ENCODE measurements at regions not wholly inside any gene's neighbourhood (a gene's known extent, or its start where the extent isn't known, plus 50 kb on each side); places are given as distances from the start of the nearest gene placed in this dataset.
"Not testable (repeated sequence)": the region's sequence is repeated elsewhere in the genome, so short reads cannot be mapped to it uniquely, and the experiment has no call there.

DNA sequence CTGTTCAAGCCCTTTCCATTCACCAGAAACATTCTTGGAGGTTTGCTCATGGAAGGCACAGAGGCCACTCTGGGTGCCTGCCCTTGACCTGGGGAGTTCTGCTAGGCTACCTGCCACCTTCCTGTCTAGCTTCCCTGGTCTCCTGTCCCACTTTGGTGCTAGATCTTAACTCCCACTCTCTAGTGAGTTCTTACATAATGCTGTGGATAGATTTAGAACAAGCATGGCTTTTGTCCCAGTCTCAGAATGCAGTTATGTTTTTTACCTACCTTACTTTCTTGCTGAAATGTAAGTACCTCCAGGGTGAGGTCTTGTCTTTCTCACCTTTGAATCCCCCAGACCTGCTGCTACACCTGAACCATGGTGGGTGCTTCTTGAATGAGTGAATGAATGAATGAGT is 1252.3 kb downstream of the TYW1 start:
- DNase-seq (ENCODE audit: low read depth in 4 of 4, low spot score in 3 of 4) = no peak

DNA sequence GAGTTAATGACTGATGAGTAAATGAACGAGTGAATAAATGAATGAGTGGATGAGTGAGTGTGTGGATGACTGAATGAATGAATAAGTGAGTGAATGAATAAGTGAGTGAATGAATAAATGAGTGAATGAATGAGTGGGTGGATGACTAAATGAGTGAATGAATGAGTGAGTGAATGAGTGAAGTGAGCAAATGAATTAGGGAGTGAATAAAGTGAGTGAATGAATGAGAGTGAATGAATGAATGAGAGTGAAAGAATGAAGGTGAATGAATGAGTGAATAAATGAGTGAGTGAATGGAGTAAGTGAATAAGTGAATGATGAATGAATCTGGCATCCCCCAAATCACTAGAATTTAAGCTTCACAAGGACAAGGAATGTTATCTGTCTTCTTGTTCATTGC is 1253.0 kb downstream of the TYW1 start:
- no peak for DNase-seq (ENCODE audit: low read depth in 4 of 4, low spot score in 3 of 4)

DNA sequence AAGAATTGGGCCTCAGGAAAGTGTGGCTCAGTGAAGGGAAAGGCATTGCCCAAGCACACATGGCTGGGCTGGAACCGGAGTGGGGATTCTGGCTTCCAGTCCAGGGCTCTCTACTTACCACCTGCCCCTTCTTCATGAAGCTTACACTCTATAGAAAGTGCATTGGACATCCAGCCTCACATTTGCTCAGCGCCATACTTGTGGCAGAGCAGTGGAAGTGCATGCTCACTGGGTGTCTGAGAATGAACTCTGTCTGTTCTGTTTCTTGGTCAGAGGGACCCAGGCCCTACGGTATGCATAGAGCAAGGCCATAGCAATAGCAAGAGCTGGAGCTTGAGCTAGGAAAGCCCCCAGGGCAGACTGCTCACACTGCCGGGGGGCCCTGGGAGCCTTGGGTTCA is 1253.5 kb downstream of the TYW1 start:
- DNase-seq (ENCODE audit: low read depth in 4 of 4, low spot score in 3 of 4) = no peak

DNA sequence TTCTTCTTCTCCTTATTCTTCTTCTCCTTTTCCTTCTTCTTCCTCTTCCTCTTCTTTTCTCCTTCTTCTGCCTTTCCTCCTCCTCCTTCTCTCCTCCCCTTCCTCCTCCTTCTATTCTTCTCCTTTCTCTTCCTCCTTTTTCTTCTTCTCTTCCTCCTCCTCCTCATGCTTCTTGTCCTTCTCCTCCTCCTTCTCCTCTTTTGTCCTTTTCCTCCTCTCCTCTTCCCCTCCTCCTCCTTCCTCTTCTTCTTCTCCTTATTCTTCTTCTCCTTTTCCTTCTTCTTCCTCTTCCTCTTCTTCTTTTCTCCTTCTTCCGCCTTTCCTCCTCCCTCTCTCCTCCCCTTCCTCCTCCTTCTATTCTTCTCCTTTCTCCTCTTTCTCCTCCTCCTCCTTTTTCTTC is 1258.2 kb downstream of the TYW1 start:
- DNase-seq (ENCODE audit: low read depth in 4 of 4, low spot score in 3 of 4) = not testable (repeated sequence)

DNA sequence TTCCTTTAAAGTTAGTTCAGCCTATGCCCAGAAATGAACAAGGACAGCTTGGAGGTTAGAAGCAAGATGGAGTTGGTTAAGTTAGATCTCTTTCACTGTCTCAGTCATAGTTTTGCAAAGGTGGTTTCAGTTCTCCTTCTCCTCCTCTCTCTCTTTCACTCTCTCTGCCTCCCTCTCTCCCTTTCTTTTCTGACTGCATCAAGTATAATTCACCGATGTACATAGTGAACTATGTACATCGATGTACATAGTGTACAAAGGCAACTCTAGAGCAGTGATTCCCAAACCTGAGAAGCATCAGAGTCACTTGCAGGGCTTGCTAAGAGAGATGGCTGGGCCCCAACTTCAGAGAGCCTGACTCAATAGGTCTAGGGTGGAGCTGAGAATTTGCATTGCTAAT is 1259.7 kb downstream of the TYW1 start:
- DNase-seq (ENCODE audit: low read depth in 4 of 4, low spot score in 3 of 4) = no peak

DNA sequence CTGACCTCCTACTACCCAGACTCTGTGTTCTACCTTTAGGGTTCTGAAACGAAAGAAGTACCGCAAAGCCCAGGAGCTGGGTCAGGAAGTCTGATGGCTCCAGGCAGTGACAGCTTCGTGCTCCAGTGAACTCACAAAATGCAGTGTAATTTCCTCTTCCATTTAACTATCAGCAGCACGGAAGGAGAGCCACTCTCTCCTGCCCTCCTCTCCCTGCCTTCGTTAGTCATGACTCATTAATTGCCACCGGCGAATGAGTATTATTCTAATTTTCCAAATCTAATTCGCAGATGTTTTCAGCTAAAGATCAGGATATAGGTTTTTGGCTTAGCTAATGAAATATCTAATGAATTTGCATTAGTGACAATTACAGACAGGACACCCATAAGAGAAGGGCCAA is 1262.0 kb downstream of the TYW1 start:
- DNase-seq (ENCODE audit: low read depth in 4 of 4, low spot score in 3 of 4) = peak in 1 of 4 donors; percentile 18

DNA sequence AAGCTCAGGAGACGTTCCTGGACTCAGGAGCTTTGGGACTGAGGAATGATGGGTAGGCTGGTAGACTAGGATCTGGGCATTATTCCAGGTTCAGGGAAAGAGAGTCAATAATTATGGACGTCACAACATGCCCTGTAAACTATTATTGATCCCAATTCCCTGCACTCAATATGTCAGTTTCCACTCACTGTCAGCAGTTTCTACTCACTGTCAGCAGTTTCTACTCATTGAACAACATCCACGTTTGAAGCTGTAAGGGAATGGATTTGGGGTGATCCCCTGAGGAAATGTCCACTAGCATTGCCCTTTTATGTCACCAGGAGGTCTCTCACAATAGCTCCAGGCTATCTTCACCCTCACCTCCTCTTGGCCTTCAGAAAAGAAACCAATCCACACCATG is 1268.6 kb downstream of the TYW1 start:
- no peak for DNase-seq (ENCODE audit: low read depth in 4 of 4, low spot score in 3 of 4)

DNA sequence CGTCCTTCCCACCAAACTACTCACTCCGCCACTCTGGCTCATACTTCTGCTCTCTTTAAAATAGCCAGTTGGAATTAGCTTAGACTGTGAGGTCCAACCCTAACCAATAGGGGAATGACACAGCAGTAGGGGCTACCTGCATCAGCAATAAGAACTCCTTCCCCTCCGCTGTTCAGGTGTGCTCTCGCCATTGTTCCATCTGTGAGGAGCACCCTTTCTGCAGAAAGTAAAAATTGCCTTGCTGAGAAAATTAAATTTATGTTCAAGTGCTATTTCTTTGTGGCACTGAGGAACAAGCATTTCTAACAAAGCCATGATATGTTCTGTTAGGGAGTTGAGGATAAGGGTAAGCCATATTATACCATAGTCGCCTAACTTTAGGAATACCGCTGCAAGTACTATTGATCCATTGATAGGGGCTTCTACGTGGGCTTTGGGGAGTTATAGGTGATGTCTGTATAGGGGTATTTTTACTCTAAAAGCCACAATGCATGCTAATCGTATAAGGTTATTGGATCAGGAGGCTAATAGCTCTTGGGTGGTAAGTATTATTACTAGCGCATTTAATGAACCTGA is 1269.5 kb downstream of the TYW1 start:
- no peak for DNase-seq (ENCODE audit: low read depth in 4 of 4, low spot score in 3 of 4)

DNA sequence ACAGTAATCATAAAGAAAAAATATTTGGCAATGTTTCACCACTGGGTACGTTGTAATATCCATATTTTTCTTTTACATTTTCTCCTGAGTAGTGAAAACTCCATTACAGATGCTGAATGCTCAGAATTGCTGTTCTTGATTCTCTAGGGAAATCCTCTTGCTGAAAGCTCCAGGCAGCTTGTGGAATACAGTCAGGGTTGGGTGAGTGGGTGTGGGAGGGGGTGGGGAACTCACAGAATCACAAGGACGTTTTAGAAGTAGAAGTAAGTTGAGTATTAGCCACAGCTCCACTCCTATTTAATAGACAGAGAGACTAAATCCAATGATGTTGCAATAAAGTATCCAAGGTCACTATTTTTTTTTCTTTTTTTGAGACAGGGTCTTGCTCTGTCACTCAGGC is 1270.9 kb downstream of the TYW1 start:
- DNase-seq (ENCODE audit: low read depth in 4 of 4, low spot score in 3 of 4) = no peak

DNA sequence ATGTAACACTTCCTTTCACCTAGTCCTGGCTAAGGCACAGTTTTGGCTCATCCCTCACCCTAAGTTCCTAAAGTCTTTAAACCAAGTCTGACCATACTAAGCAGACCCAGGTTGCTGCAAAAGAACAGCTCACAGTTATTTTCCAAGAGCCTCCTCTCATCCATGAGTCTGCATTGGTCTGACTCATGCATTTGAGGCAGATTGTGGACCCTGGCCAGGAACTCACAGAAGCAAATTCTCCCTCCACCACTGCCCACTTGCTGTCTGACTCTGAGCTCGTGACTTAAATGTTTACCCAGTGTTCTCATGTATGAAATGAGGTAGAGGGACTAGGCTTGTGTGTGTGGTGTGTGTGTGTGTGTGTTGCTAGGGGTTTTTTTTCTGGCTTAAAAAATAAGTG is 1272.8 kb downstream of the TYW1 start:
- no peak for DNase-seq (ENCODE audit: low read depth in 4 of 4, low spot score in 3 of 4)

DNA sequence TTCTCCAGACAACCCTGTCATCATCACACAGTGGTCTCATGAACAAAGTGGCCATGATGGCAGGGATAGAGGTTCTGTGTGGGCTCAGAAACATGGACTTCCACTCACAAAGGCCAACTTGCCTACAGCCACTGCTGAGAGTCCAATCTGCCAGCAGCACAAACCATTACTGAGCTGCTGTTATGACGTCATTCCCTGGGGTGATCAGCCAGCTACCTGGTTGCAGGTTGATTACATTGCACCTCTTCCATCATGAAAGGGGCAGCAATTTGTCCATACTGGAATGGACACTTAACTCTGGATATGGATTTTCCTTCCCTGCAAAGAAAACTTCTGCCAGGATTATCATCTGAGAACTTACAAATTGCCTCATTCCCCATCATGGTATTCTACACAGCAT is 1275.9 kb downstream of the TYW1 start:
- no peak for DNase-seq (ENCODE audit: low read depth in 4 of 4, low spot score in 3 of 4)

DNA sequence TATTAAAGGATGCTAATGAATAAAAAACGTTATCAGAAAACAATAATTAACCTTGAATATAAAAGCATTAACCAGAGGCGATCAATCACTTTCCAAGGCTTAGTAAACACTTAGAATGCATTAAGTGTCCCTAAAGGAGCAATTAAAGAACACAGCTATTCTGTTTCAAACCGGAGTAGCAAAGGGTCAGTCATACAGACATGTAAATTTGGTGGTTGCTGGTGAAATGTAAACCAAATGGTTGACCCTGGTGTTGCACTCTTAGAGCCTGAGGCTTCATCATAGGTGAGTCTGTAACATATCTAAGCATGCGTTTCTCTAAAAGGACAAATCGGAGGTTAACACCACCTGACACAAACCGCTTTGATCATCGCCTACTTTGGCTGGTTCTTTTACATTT is 1280.1 kb downstream of the TYW1 start:
- DNase-seq (ENCODE audit: low read depth in 4 of 4, low spot score in 3 of 4) = no peak

DNA sequence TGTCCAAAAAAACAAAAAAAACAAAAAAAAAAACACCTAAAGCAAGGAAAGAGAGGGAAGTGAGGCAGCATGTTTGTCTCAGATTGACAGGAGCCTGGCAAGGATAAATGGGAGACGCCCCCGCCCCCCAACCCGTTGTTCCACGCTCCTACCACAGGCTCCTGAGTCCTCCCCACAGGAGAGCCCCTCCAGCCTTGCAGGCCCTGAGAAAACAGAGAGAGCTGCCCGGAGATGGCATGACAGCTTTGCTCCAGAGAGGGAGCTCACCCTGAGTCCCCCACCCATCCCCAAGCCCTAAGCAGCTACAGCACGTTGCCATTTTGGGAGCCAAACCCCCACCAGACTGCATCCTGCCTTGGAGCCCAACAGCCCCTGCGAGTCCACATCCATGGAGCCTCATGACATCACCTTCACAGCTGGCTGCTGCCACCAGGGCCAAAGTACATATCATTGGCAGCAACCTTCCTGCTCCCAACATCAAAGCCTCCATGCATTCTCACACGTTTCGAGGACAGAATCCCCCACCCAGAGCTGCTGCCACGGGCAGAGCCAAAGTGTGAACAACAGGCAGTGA is 1283.3 kb downstream of the TYW1 start:
- DNase-seq (ENCODE audit: low read depth in 4 of 4, low spot score in 3 of 4) = no peak

DNA sequence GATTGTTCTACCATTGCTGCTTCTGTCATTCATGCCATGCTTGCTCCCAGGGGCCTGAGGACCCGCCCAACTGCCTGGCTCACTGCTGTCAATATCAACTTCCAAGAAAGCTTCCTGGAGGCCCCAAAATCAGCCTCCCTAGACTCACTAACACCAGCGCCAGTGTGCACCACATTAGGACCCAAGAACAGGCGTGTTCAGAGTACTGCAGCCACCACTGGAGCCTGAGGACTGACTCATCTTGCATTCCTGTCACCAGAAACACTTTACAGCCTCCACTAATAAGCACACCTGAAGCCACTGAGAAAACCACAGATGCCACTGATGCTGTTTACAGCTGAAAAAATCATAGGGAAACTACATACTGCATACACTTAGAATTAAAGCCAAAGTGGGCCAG is 1284.3 kb downstream of the TYW1 start:
- no peak for DNase-seq (ENCODE audit: low read depth in 4 of 4, low spot score in 3 of 4)

DNA sequence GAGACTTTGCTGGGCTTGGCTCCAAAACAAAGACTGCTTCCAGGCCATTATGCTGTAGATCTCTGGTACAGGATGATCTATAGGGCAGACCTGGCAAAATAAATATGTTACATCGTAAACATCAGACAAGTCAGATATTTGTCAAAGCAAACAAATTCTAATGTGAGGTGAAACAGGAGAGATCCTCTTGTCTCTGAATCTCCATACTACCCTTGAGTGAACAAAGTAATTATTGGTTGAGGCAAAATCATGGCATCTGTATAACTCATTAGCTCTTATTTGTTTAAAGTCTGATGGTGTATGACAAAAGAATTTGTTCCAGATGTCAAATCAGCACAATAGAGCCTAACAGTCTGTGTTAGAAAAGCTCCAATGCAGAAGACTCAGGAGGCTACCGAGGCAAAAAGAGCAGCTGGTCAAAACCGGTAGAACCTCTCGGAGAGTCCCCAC is 1291.5 kb downstream of the TYW1 start:
- DNase-seq (ENCODE audit: low read depth in 4 of 4, low spot score in 3 of 4) = no peak

DNA sequence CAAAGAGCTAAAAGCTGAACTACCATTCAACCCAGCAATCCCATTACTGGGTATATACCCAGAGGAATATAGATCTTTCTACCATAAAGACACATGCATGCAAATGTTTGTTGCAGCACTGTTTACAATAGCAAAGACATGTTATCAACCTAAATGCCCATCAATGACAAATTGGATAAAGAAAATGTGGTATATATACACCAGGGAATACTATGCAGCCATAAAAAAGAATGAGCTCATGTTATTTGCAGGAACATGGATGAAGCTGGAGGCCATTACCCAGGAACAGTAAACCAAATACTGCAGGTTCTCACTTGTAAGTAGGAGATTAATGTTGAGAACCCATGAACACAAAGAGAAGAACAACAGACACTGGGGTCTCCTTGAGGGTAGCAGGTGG is 1295.1 kb downstream of the TYW1 start:
- DNase-seq (ENCODE audit: low read depth in 4 of 4, low spot score in 3 of 4) = no peak

DNA sequence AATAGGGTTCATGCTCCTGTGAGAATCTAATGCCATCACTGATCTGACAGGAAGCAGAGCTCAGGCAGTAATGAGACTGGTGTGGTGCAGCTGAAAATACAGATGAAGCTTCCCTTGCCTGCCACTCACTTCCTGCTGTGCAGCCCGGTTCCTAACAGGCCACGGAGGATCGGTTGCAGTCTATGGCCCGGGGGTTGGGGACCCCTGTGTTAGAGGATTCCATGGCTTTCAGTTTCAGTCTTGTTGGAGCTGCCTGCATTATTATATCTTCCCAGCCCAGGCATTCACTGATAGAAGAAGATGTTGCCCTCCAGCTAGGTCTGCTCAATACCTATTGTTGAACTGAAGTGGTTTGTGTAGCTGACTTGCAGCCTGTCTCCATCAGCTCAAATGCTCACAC is 1298.8 kb downstream of the TYW1 start:
- no peak for DNase-seq (ENCODE audit: low read depth in 4 of 4, low spot score in 3 of 4)

DNA sequence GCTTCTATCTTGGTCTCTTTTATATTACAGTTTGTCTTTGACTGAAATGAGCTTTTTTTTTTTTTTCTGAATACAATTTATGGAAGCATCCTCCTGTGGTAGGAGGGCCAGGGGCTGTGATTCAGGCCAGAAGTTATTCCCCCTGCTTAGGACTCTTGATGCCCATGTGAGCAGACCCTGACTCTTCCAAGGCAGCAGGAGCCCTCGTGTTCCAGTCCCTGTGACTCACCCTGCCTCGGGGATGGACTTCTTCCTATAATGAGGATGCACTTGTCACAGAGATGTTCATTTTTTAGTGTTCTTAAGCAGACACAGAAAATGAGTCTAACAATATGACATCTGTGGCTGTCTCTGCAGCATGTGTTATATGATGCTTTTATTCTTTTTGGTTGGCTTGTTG is 1293.7 kb upstream of the AUTS2 start:
- no peak for DNase-seq (ENCODE audit: low read depth in 4 of 4, low spot score in 3 of 4)

DNA sequence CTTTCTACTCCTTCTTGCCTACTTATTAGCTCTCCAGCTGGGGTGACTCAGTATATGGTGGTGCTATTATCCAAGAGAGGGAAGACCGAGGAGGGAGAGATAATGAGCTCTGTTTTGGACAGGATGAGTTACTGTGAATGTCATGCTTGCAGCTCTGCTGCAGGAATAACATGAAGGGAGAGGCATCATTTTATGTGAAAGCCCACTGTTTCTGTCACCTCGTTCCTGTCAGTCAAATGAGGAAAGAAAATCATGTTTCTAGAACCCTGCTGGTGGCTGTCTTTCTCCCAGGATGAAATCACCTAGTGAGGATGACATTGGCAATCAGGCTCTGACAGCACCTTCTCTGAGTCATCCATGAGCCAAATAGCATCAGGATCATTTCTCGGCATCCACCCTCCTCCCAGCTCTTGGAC is 1291.6 kb upstream of the AUTS2 start:
- DNase-seq (ENCODE audit: low read depth in 4 of 4, low spot score in 3 of 4) = no peak

DNA sequence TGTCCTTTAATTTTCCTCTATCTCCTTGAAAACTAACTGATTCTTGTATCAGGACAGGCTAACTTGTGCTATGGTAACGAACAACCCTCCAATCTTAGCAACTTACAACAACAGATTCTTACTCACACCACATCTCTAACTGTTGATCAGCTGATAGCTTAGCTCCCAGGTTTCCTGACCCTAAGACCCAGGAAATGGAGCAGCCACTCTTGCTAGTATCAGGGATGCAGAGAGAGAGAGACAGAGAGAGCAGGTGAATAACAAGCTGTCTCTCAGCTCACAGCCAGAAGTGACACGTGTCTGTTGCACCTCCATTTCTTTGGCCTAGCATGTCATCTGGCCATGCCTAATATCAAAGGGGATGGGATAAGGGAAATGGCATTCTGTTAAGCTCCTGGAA is 1289.0 kb upstream of the AUTS2 start:
- DNase-seq (ENCODE audit: low read depth in 4 of 4, low spot score in 3 of 4) = no peak

DNA sequence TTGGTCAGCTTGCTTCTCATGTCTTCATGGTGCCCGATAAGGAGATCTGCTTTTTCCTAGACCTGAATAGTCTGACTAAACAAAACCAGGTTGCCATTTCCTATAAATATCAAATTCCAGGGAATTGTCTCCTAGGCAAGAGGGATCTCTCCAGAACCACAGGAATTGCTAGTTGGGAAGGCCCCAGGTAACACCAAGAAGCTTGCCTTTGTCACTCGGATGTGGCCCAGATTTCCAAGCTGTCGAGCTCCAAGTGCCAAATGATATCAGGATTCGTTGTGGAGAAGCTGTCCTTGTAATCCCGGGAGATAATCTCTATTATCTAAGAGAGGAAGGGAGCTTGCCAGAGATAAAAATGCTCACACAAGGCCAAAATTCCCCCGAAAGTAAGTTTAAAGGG is 1288.5 kb upstream of the AUTS2 start:
- DNase-seq (ENCODE audit: low read depth in 4 of 4, low spot score in 3 of 4) = no peak

DNA sequence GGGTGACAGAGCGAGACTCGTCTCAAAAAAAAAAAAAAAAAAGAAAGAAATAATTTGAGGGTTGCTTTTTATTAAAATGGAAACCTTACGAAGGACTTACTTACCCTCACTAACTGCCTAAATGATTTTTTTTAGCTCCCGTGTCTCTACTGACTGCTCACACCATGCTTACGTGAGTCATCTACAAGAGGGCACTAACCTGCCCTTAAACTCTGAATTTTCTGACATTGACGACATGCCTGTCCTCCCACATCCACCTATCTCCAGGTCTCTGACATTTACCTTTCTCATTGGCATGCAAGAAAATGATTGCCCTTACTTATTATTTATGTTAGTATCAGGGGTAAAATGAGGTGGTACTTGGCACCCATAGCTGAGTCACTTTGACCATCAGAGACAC is 1286.3 kb upstream of the AUTS2 start:
- DNase-seq (ENCODE audit: low read depth in 4 of 4, low spot score in 3 of 4) = no peak

DNA sequence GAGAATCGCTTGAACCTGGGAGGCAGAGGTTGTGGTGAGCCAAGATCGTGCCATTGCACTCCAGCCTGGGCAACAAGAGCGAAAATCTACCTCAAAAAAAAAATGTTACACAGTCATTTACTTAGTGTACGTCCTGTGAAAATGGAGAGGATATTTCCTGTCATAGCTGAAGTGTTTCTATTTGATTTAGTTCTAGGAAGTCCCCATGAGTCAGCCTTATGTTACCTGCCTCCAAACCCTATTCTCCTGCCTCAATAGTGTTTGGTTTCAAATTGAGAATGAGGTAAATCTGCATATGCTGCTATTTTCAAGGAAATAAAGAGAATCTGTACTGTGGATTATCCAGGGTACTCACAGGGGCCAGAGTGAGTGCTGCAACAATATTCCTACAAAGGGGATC is 1284.5 kb upstream of the AUTS2 start:
- DNase-seq (ENCODE audit: low read depth in 4 of 4, low spot score in 3 of 4) = no peak

Measured in left renal pelvis (tissue), 4 donors.